ENCODE measurements at regions not wholly inside any gene's neighbourhood (a gene's known extent, or its start where the extent isn't known, plus 50 kb on each side); places are given as distances from the start of the nearest gene placed in this dataset.
"Not testable (repeated sequence)": the region's sequence is repeated elsewhere in the genome, so short reads cannot be mapped to it uniquely, and the experiment has no call there.

- DNase-seq (ENCODE audit: low spot score) = no peak
Observed at GRCh38 chr1:191669629-191670028, 488.6 kb upstream of the RGS18 start.

GRCh38 chr1:191671236-191671635 is 487.0 kb upstream of the RGS18 start:
- DNase-seq (ENCODE audit: low spot score) = no peak

GRCh38 chr1:191674626-191675179 is 483.6 kb upstream of the RGS18 start:
- DNase-seq (ENCODE audit: low spot score) = no peak

GRCh38 chr1:191675856-191676783 is 482.1 kb upstream of the RGS18 start:
- no peak for DNase-seq (ENCODE audit: low spot score)

GRCh38 chr1:191685669-191686068 is 472.6 kb upstream of the RGS18 start:
- no peak for DNase-seq (ENCODE audit: low spot score)

GRCh38 chr1:191687721-191688120 is 470.5 kb upstream of the RGS18 start:
- DNase-seq (ENCODE audit: low spot score) = no peak

- DNase-seq (ENCODE audit: low spot score) = no peak
Observed at GRCh38 chr1:191690931-191691330, 467.3 kb upstream of the RGS18 start.

GRCh38 chr1:191693797-191694196 is 464.5 kb upstream of the RGS18 start:
- no peak for DNase-seq (ENCODE audit: low spot score)

- DNase-seq (ENCODE audit: low spot score) = no peak
Observed at GRCh38 chr1:191695865-191696264, 462.4 kb upstream of the RGS18 start.

- DNase-seq (ENCODE audit: low spot score) = no peak
Observed at GRCh38 chr1:191696354-191696753, 461.9 kb upstream of the RGS18 start.

GRCh38 chr1:191697556-191697955 is 460.7 kb upstream of the RGS18 start:
- DNase-seq (ENCODE audit: low spot score) = no peak

- DNase-seq (ENCODE audit: low spot score) = no peak
Observed at GRCh38 chr1:191698246-191698645, 460.0 kb upstream of the RGS18 start.

GRCh38 chr1:191699343-191699742 is 458.9 kb upstream of the RGS18 start:
- DNase-seq (ENCODE audit: low spot score) = no peak

GRCh38 chr1:191700922-191701321 is 457.3 kb upstream of the RGS18 start:
- no peak for DNase-seq (ENCODE audit: low spot score)

- DNase-seq (ENCODE audit: low spot score) = no peak
Observed at GRCh38 chr1:191702124-191702523, 456.1 kb upstream of the RGS18 start.

- no peak for DNase-seq (ENCODE audit: low spot score)
Observed at GRCh38 chr1:191707288-191707687, 451.0 kb upstream of the RGS18 start.

- no peak for DNase-seq (ENCODE audit: low spot score)
Observed at GRCh38 chr1:191709215-191709614, 449.0 kb upstream of the RGS18 start.

GRCh38 chr1:191711961-191712360 is 446.3 kb upstream of the RGS18 start:
- DNase-seq (ENCODE audit: low spot score) = no peak

- no peak for DNase-seq (ENCODE audit: low spot score)
Observed at GRCh38 chr1:191714845-191715244, 443.4 kb upstream of the RGS18 start.

GRCh38 chr1:191729742-191730141 is 428.5 kb upstream of the RGS18 start:
- DNase-seq (ENCODE audit: low spot score) = no peak

GRCh38 chr1:191731608-191732302 is 426.5 kb upstream of the RGS18 start:
- DNase-seq (ENCODE audit: low spot score) = not testable (repeated sequence)

GRCh38 chr1:191734321-191734720 is 423.9 kb upstream of the RGS18 start:
- DNase-seq (ENCODE audit: low spot score) = no peak

- no peak for DNase-seq (ENCODE audit: low spot score)
Observed at GRCh38 chr1:191739544-191739943, 418.7 kb upstream of the RGS18 start.
